ENCODE measurements at regions not wholly inside any gene's neighbourhood (a gene's known extent, or its start where the extent isn't known, plus 50 kb on each side); places are given as distances from the start of the nearest gene placed in this dataset.

DNA sequence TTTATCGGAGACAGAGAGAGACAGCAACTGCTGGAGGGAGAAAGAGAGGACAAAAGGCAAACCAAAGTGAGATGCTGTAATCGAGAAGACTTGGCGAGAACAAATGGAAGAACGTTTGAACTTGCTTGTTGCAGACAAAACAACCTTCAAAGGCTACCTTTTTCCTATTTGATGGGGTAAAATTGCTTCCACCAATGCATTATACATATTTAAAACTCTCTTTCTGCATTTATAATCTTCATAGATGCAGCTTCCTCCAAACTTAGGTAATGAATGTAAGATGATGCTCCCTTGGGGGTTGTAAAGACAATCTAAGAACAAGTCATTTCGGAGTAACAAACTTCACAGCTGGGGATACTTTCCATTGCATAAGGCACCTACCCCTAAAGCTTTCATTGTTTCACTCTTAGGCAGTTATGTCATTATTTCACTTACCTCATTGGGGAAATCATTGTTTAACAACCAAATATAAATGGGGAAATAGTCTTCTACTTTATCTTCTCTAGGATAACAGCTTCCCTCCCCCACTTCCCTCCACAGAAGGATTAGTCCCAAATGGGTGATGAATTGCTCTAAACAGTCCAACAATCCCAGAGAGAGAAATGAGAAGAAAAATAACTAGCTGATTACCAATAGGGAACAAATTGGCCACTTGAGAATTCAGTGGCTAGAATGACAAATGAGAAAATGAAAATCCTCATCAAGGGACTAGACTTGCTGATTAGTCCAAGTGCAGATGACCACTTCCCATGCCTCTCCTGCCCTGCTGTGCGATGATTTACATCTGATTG lies 269.8 kb upstream of the ADAMTS9 start:
- no peak overlapping the region for H3K27ac ChIP-seq
- H3K9ac ChIP-seq: no peak overlapping the region

DNA sequence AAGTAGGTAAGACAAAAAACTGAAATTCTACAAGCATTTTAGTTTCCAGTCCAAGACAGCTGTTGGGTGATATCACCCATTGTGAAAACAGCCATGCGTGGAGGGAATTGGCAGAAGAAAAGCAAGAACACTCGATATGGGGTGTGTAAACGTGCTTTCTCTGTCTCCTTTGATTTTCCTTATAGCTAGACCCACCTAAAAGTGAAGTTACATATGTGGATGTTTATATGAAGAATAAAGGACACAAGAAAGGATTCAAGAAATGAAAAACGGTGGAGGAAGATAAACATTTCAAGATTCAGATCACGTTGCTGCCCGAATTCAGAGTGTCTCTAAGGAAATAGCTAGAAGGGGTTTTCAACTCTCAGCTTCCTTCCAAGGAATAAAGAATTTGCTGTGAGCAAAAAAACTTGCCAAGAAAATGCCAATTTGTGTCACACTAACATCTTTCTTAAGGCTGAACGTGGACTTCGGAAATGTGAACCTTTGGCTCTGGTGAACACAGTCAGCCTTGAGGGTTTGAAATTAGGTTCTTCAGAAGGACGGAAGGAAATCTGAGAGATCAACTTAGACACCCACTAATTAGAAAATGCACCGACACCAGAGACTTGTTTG lies 269.0 kb upstream of the ADAMTS9 start:
- no peak overlapping the region for H2AFZ ChIP-seq
- H3K4me3 ChIP-seq (ENCODE audit: low read depth, low read length): no peak overlapping the region
- TF ChIP-seq, protein P1, sequence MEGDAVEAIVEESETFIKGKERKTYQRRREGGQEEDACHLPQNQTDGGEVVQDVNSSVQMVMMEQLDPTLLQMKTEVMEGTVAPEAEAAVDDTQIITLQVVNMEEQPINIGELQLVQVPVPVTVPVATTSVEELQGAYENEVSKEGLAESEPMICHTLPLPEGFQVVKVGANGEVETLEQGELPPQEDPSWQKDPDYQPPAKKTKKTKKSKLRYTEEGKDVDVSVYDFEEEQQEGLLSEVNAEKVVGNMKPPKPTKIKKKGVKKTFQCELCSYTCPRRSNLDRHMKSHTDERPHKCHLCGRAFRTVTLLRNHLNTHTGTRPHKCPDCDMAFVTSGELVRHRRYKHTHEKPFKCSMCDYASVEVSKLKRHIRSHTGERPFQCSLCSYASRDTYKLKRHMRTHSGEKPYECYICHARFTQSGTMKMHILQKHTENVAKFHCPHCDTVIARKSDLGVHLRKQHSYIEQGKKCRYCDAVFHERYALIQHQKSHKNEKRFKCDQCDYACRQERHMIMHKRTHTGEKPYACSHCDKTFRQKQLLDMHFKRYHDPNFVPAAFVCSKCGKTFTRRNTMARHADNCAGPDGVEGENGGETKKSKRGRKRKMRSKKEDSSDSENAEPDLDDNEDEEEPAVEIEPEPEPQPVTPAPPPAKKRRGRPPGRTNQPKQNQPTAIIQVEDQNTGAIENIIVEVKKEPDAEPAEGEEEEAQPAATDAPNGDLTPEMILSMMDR (IDR thresholded peaks at IDR 0.05): no peak

More for the DNA sequence above, 269.8 kb upstream of the ADAMTS9 start:
- no peaks in the 10 kb centered on the region for H3K27me3 ChIP-seq (ENCODE audit: control insufficient read depth, insufficient read depth, low read length)
- H3K36me3 ChIP-seq (ENCODE audit: control insufficient read depth, insufficient read depth, low read length): no peaks in the 10 kb centered on the region
- no peak overlapping the region for H3K4me2 ChIP-seq (ENCODE audit: low read length)
- no peak overlapping the region for H2AFZ ChIP-seq
- no peaks in the 10 kb centered on the region for H3K4me1 ChIP-seq
- TF ChIP-seq, protein P1 (IDR thresholded peaks at IDR 0.05): no peak
- H3K9me3 ChIP-seq (ENCODE audit: control insufficient read depth, low read length): no peaks in the 10 kb centered on the region
- no peak overlapping the region for H3K4me3 ChIP-seq (ENCODE audit: low read depth, low read length)
- H3K79me2 ChIP-seq: no peaks in the 10 kb centered on the region

DNA sequence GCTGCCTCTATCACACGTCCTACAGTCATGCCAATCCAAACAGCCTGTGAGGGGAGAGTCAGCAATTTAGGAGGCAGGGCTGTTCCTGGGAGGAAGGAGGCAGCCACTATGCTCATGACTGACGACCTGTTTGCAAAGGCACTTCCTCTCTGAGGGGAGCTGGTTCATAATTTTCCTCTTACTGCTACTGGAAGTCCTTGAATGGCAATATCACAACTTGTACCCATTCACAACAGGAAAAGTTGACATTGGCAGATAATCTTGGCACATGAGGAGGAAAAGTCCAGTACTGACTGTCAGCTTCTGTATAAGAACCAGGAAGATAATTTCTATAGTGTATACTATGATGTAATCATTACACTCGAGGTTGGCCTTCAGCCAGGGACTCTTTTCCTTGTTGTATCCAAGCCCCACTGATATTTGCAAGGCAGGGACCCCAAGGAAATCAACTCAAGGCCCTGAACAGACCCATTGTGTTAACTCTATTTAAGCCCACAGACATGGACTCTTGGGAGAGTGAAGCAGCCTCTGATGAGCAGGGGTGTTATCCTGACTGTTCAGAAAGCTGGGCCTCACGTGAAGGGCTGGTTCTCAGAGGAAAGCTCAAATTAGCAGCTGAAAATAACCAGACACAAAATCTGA lies 267.3 kb upstream of the ADAMTS9 start:
- Histone ChIP-seq H3K79me2 (no peaks in the 10 kb centered on the region), H3K4me1 (no peaks in the 10 kb centered on the region), H3K9ac (no peak overlapping the region), H3K36me3 (ENCODE audit: control insufficient read depth, insufficient read depth, low read length) (no peaks in the 10 kb centered on the region), H3K9me3 (ENCODE audit: control insufficient read depth, low read length) (no peaks in the 10 kb centered on the region), H2AFZ (no peak overlapping the region), H3K4me3 (ENCODE audit: low read depth, low read length) (no peak overlapping the region), H3K4me2 (ENCODE audit: low read length) (no peak overlapping the region), H3K27me3 (ENCODE audit: control insufficient read depth, insufficient read depth, low read length) (no peaks in the 10 kb centered on the region), H3K27ac (no peak overlapping the region)
- TF ChIP-seq, protein P1 (IDR thresholded peaks at IDR 0.05): no peak

More for the DNA sequence above, 269.0 kb upstream of the ADAMTS9 start:
- H3K36me3 ChIP-seq (ENCODE audit: control insufficient read depth, insufficient read depth, low read length): no peaks in the 10 kb centered on the region
- H3K27ac ChIP-seq: no peak overlapping the region
- no peak overlapping the region for H3K9ac ChIP-seq
- H3K9me3 ChIP-seq (ENCODE audit: control insufficient read depth, low read length): no peaks in the 10 kb centered on the region
- no peaks in the 10 kb centered on the region for H3K27me3 ChIP-seq (ENCODE audit: control insufficient read depth, insufficient read depth, low read length)
- H3K4me1 ChIP-seq: no peaks in the 10 kb centered on the region
- H3K4me2 ChIP-seq (ENCODE audit: low read length): no peak overlapping the region
- H3K79me2 ChIP-seq: no peaks in the 10 kb centered on the region

DNA sequence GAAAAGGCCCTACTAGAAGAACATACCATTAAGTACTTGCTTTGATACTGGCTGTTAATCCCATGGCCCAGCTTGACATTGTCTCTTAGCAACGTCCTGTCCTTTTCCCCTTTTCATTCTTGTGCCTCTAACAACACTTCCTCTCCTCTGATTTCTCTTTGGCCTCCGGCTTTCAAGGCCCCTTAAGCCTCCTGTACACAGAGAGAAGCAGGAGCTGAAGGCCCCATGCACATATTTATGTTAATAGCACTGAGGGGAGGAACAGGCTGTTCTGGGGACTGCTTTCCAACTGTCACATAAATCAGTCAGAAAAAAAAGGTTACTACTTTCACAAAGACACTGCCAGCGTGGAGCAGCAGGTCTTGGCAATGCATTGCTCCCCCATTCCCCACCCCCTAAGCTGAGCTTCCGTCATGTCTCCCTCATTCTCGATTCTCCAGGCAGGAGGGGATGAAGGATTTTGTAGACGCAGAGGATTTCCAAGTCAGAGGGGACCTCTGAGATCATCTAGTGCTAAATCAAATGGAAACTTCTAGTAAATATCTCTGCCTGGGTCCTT lies 257.4 kb upstream of the ADAMTS9 start:
- H3K79me2 ChIP-seq: no peaks in the 10 kb centered on the region
- H3K4me2 ChIP-seq (ENCODE audit: low read length): no peak overlapping the region
- no peak overlapping the region for H3K4me3 ChIP-seq (ENCODE audit: low read depth, low read length)
- H3K9ac ChIP-seq: no peak overlapping the region
- no peaks in the 10 kb centered on the region for H3K9me3 ChIP-seq (ENCODE audit: control insufficient read depth, low read length)
- no peaks in the 10 kb centered on the region for H3K36me3 ChIP-seq (ENCODE audit: control insufficient read depth, insufficient read depth, low read length)
- no peak overlapping the region for H3K27ac ChIP-seq
- TF ChIP-seq, protein P1 (IDR thresholded peaks at IDR 0.05): no peak
- H3K27me3 ChIP-seq (ENCODE audit: control insufficient read depth, insufficient read depth, low read length): no peaks in the 10 kb centered on the region
- no peaks in the 10 kb centered on the region for H3K4me1 ChIP-seq
- no peak overlapping the region for H2AFZ ChIP-seq

Measured in parathyroid adenoma (tissue), 2 donors.